GM21526 (cell line): ENCODE measurements at regions not wholly inside any gene's neighbourhood (a gene's known extent, or its start where the extent isn't known, plus 50 kb on each side); places are given as distances from the start of the nearest gene placed in this dataset.

Experiments
- ATAC-seq: cut with Tn5 transposase; IDR thresholded peaks from one replicate; pipeline ENCODE4 v1.9.1; 2021; ENCODE audit warnings: moderate library complexity; ENCODE audit not compliant: unreplicated experiment, low FRiP score

GRCh38 chr2:41886145-41886664 is 161.6 kb upstream of the PKDCC start:
- ATAC-seq = no peak

GRCh38 chr2:41886757-41887156 is 161.1 kb upstream of the PKDCC start:
- no peak for ATAC-seq

DNA sequence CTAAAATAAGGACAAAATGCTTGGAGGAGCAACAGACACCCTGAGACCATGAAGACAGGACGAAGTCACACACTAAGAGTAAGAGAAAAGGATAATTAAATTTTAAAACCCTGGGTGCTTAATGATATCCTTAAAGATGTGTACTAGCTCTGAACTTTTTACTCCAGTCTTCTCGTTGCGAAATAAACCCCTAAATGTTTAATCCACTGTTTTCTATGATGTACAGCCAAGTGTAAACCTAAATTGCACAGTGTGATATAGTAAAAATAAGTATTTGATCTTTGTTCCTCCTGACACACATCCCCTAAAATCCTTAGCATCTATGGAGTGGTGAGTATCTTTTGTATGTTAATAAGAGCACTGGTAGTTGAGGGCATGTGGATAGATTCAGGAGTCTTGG is 157.5 kb upstream of the PKDCC start:
- no peak for ATAC-seq

GRCh38 chr2:41892476-41892875 is 155.3 kb upstream of the PKDCC start:
- ATAC-seq = no peak

GRCh38 chr2:41894563-41895333 is 153.1 kb upstream of the PKDCC start:
- no peak for ATAC-seq

DNA sequence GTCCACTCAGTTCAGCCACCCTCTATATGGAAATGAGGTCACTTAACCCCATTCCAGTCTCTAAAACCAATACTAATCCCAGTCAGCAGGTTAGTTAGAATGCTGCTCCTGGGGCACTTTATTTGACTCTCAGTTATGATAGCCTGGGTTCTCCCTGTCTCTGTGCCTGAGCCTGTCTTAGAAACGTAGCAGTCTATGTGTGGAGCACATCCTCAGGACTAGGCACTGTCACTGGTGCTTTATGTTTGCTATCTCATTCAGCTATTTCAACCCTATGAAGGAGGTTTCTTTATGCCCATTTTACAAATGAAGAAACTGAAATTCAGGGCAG is 152.5 kb upstream of the PKDCC start:
- ATAC-seq = no peak

DNA sequence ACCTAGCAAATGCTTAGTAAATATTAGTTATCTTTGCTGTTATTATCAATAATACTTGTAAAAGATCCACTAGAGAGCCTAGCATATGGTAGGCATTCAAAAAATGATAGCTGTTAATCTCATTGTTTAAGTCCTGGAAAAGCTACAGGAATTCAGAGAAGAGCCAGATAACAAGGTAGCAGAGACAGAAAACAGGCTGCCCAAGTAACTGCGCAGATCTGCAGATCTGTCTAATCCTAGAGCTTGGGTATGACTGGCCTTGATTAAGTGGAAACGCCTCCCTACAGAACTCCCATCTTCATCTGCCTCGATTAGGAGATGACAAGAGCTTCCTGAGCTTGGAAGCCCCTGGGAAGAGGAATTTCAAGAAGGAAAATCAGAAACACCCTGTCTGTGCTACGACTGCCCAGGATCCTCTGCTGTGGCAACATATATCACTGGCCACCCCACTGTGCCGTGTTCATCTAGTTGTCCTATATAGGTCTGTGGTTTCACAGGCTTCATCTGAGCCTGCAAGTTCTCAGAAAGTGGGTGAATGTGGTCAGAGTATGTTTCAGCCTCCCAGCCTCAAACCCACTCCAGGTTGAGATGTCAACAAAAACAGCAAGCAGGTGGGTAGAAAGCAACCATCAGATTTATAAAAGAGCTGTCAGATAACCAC is 151.5 kb upstream of the PKDCC start:
- ATAC-seq = peak; percentile 87

GRCh38 chr2:41899189-41899588 is 148.6 kb upstream of the PKDCC start:
- no peak for ATAC-seq

GRCh38 chr2:41900101-41900577 is 147.7 kb upstream of the PKDCC start:
- ATAC-seq = no peak

DNA sequence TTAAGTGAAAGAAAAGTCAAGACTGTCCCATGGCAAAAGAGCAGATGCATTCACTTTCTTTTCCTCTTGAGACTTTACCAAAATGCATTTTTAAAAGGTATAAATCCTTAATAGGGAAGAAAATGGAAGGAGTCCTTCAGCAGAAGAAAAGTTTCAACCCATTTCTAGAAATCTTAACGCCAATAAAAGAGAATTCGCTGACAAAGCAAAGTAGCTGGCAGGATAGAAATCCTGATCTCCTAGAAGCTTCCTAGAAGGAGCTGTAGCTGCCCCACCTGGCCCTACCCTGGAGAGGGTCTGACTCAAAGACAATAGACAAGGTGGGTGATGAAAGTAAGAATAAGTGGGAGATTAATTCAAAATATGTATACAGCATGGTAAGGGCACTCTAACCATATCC is 144.9 kb upstream of the PKDCC start:
- ATAC-seq = no peak

DNA sequence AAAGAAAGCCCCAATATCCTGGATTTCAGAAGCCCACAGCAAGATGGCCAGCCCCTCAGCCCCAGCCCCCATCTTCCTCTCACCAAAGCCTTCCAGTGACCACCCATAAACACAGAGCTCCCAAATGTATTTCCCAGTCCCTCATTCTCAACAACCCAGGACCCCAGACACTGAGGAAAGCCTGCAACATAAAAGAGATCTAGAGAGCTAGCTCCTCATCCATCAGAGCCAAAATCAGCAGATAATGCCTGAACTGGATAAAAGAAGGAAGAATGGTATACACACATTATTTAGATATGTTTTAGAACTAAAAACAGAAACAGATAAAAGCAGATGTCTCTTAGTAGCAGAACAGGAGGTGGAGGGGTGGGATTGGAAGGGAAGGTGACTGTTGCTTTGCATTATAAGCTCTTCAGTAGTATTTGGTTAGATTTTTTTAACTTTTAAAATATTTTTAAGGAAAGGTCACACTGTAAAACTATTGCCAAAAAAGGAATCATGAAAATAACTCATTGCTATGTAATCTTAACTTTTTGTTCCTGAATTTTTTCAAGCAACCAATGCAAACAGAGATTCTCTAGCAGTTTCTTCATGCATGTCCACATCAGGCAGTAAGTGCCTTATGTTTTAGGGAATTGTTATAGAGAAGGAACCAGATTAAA is 144.2 kb upstream of the PKDCC start:
- ATAC-seq = no peak

DNA sequence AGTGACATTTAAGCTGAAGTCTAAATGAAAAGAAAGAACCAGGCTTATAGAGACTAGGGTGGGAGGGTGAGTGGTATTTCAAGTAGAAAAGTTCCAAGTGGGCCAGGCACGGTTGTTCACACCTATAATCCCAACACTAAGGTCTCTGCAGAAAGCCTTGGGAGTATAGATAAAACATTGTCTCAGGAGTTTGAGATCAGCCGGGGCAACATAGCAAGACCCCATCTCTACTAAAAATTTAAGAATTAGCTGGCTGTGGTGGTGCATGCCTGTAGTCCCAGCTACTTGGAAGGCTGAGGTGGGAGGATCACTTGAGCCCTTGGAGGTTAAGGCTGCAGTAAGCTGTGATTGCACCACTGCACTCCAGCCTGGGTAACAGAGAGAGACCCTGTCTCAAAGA is 143.4 kb upstream of the PKDCC start:
- no peak for ATAC-seq

DNA sequence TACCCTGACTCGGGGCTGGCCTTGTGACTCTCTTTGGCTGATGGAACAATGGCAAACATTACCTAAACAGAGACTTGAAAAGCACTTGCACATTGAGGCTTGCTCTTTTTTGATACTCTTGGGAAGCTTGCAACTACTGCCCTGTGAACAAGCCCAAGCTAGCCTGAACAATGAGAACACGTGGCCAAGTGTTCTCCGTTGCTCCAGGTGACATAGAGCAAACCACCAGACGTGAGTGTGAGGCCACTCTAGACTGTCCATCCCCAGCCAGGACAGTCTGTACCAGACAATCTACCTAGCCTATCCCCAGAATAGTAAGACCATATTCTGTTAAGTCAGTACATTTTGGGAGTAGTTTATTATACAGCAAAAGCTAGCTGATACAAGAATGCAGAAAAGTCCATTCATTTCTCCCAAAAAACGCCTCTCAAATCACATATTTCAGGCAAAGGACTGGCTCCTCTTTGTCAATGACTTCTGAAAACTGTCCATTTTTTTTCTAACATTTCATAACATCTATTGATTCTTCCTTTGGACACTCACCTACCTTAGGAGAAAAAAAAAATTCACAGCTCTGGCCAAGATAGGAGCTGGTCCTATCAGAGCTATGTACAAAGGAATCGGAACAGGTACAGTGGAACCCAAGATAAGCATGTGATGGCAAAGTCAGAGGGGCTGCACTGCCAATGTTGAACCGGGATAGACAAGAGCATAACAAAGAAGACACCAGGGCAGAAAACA is 142.1 kb upstream of the PKDCC start:
- no peak for ATAC-seq

- ATAC-seq = no peak
These were observed 141.5 kb upstream of the PKDCC start for GRCh38 chr2:41906338-41906725.

DNA sequence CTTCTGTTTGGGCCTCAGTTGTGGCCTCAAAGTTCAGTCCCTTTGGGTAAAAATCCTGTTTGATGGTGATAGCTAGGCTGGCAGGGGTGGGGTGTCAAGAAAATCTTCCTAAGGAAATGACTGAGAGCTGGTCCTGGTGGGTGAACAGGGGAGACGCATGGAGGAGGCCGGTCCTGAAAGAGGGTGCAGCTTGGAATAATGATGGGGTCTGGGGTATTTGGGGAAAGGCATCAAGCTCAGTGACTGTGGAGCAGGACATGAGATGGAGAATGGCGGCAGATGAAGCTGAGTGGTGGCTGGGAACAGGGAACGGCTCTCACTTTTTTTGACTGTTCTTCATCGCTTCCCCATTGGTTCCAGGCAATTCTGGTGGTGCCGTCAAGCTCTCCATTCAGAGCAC is 140.7 kb upstream of the PKDCC start:
- no peak for ATAC-seq

DNA sequence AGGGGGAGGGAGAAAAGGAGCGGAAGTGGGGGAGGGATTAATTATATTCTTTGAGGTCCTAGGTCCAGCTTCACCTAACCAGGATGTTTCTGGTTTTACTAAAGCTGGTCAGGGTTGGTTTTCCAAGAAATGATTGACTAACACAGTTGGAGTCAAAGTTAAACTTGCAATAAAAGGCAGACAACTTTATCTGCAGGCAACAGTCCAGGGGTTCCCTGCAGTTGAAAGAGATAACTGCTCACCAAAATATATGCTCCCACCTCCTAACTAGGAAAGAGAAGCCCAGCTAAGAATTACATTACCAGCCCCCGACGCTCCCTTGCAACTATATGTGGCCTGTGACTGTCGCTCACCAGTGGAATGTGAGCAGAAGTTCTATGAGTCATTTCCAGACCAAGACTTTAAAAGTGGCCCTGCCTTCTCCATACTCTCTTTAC is 140.0 kb upstream of the PKDCC start:
- ATAC-seq = no peak

GRCh38 chr2:41908349-41908748 is 139.5 kb upstream of the PKDCC start:
- no peak for ATAC-seq

GRCh38 chr2:41909584-41909983 is 138.2 kb upstream of the PKDCC start:
- ATAC-seq = no peak

GRCh38 chr2:41910126-41910525 is 137.7 kb upstream of the PKDCC start:
- no peak for ATAC-seq

DNA sequence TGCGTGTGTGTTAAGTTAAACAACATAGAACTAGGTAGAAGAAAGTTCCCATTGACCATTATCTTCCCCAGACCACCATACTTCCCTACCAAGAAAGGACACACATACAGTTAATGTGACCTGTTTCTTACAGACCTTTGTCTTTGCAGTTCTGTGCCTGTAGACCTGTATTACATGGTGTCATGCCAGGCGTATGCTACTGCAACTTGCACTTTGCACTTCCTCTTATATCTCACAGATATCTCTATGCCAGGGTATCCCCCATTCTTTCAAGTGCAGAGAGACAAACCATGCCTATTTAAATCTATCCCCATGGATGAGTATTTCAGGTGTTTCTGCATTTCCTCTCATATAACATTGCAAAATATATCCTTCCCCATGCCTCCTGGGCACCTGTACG is 136.8 kb upstream of the PKDCC start:
- ATAC-seq = no peak

DNA sequence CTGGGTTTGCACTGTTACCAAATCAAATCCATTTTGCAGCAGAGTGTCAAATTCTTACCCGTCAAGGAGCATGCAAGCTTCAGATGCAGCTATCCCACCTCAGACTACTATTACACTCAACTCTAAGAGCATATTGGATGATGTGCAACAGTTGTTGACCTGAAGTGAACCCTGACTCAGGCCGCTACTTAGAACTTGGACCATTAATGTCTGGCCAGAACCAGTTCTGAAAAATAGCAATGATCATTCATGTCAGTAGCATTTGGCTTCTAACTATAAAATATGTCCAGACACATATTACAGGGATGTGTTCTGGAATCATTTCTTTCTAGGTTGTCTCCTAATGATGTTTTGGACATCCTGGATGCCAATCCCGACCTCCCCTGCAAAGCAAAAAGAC is 135.5 kb upstream of the PKDCC start:
- ATAC-seq = no peak
